CD14-positive monocyte (primary cell): ENCODE measurements at regions not wholly inside any gene's neighbourhood (a gene's known extent, or its start where the extent isn't known, plus 50 kb on each side); places are given as distances from the start of the nearest gene placed in this dataset.

Experiments used
- DNase-seq, 3 donors: peaks; one replicate each; pipeline ENCODE4 v3.0.0-alpha.2; 2011 to 2022
- H2AFZ ChIP-seq: 2 replicates; pipeline ENCODE4 v1.6.0; 2012; ENCODE audit warnings: mild to moderate bottlenecking, low read depth, low read length, inconsistent platforms; ENCODE audit not compliant: insufficient read depth, poor library complexity, severe bottlenecking
- H3K27ac ChIP-seq, 2 donors: 1 replicate in 1 of 2; 2 replicates in 1 of 2; pipeline ENCODE4 v1.5.1; 2012 to 2013; ENCODE audit warnings: low read length in 2 of 2, control low read depth in 1 of 2, inconsistent platforms in 1 of 2, low read depth in 1 of 2, mild to moderate bottlenecking in 1 of 2
- H3K27me3 ChIP-seq, 2 donors: one replicate each; pipeline versions ENCODE4 v1.6.0 to v1.6.1; 2011 to 2013; ENCODE audit warnings: low read length in 2 of 2; ENCODE audit not compliant: control insufficient read depth in 2 of 2, insufficient read depth in 2 of 2
- H3K36me3 ChIP-seq, 2 donors: replicated peaks in 1 of 2; 1 replicate in 1 of 2; 2 replicates in 1 of 2; pipeline versions ENCODE4 v1.5.1 to v1.6.1; 2012 to 2013; ENCODE audit warnings: low read length in 2 of 2, control low read depth in 1 of 2, inconsistent platforms in 1 of 2, mild to moderate bottlenecking in 1 of 2; ENCODE audit not compliant: insufficient read depth in 2 of 2, control insufficient read depth in 1 of 2
- H3K4me1 ChIP-seq, 2 donors: 1 replicate in 1 of 2; 2 replicates in 1 of 2; pipeline versions ENCODE4 v1.5.1 to v1.6.1; 2012 to 2013; ENCODE audit warnings: low read length in 2 of 2, control low read depth in 1 of 2, inconsistent platforms in 1 of 2, mild to moderate bottlenecking in 1 of 2, moderate library complexity in 1 of 2; ENCODE audit not compliant: insufficient read depth in 2 of 2, control insufficient read depth in 1 of 2
- H3K4me2 ChIP-seq: replicated peaks from 2 replicates; pipeline ENCODE3; 2012; ENCODE audit warnings: low read length, moderate library complexity, mild to moderate bottlenecking; ENCODE audit not compliant: poor library complexity, severe bottlenecking; ENCODE audit errors: extremely low read depth
- H3K4me3 ChIP-seq, 3 experiments: fragments of 200-600 bp in 1 of 3; sonication (generic) in 1 of 3; replicated peaks in 1 of 3; 1 replicate in 2 of 3; 2 replicates in 1 of 3; pipeline ENCODE4 v1.5.1; 2011 to 2013; ENCODE audit warnings: low read length in 3 of 3, mild to moderate bottlenecking in 3 of 3, control low read depth in 2 of 3, low read depth in 2 of 3, inconsistent platforms in 1 of 3, moderate library complexity in 1 of 3
- H3K79me2 ChIP-seq: 2 replicates; pipeline ENCODE4 v1.6.0; 2012; ENCODE audit warnings: mild to moderate bottlenecking, control low read depth, inconsistent platforms, low read length, moderate library complexity; ENCODE audit not compliant: insufficient read depth
- H3K9ac ChIP-seq: 2 replicates; pipeline ENCODE4 v1.6.0; 2017; ENCODE audit warnings: low read length, mild to moderate bottlenecking; ENCODE audit not compliant: insufficient read depth, poor library complexity, severe bottlenecking
- H3K9me3 ChIP-seq, 2 donors: replicated peaks in 1 of 2; 1 replicate in 1 of 2; 2 replicates in 1 of 2; pipeline versions ENCODE4 v1.5.1 to v1.6.1; 2012 to 2013; ENCODE audit warnings: low read length in 2 of 2, control low read depth in 1 of 2; ENCODE audit not compliant: control insufficient read depth in 1 of 2, insufficient read depth in 1 of 2
- H4K20me1 ChIP-seq: 2 replicates; pipeline ENCODE4 v1.6.0; 2012; ENCODE audit warnings: mild to moderate bottlenecking, low read length, control low read depth, moderate library complexity; ENCODE audit not compliant: insufficient read depth
- H3K27ac Mint-ChIP-seq, 7 donors: one replicate each; pipeline ENCODE4 v1.8.0; 2020; ENCODE audit warnings: mild to moderate bottlenecking in 7 of 7, mixed read lengths in 7 of 7, moderate library complexity in 6 of 7, inconsistent platforms in 2 of 7
- H3K27me3 Mint-ChIP-seq, 3 donors: one replicate each; pipeline ENCODE4 v1.8.0; 2021 to 2022; ENCODE audit warnings: low read depth in 3 of 3, mild to moderate bottlenecking in 3 of 3, mixed read lengths in 3 of 3, moderate library complexity in 3 of 3, inconsistent platforms in 1 of 3
- H3K36me3 Mint-ChIP-seq, 2 donors: one replicate each; pipeline ENCODE4 v1.8.0; 2020; ENCODE audit warnings: mixed read lengths in 2 of 2, inconsistent platforms in 1 of 2, mild to moderate bottlenecking in 1 of 2
- H3K4me1 Mint-ChIP-seq: one replicate; pipeline ENCODE4 v1.8.0; 2020; ENCODE audit warnings: mild to moderate bottlenecking, mixed read lengths
- H3K4me3 Mint-ChIP-seq, 2 donors: one replicate each; pipeline ENCODE4 v1.8.0; 2020; ENCODE audit warnings: mild to moderate bottlenecking in 2 of 2, mixed read lengths in 2 of 2, moderate library complexity in 1 of 2
- H3K9me3 Mint-ChIP-seq, 7 donors: one replicate each; pipeline ENCODE4 v1.8.0; 2020 to 2022; ENCODE audit warnings: mixed read lengths in 7 of 7, mild to moderate bottlenecking in 6 of 7, moderate library complexity in 6 of 7, inconsistent platforms in 2 of 7
- CTCF ChIP-seq: fragments of 200-600 bp; IDR thresholded peaks from one replicate; pipeline ENCODE4 v1.8.0; 2022; ENCODE audit warnings: antibody characterized with exemption, mild to moderate bottlenecking
- WGBS: methylation state at CpG from one replicate; pipeline ENCODE4 v1.1.5; 2013; ENCODE audit warnings: missing lambda C conversion rate; ENCODE audit not compliant: insufficient coverage; 5-methylcytosine and 5-hydroxymethylcytosine counted together
- intact Hi-C, 2 donors: fragments of 100-400 bp; cut with micrococcal nuclease; formaldehyde crosslinking; loops; one replicate each; pipeline versions ENCODE4 v1.15.0 to v1.15.1; 2023

- Mint-ChIP-seq H3K9me3 (peaks cover 0 to 6% (median 0%) of the 10 kb centered on the region in 7 donors), H3K36me3 (no peaks in the 10 kb centered on the region), H3K4me3 (no peak overlapping the region), H3K4me1 (peaks cover 68% of the 10 kb centered on the region), H3K27ac (peak overlapping the region; percentile 10 to 88 (median 72)), H3K27me3 (peaks cover 0 to 17% (median 6%) of the 10 kb centered on the region in 3 donors)
- H3K9ac ChIP-seq, result no peak overlapping the region
- no peaks in the 10 kb centered on the region for H4K20me1 ChIP-seq
- H3K4me1 ChIP-seq, result peaks cover 46 to 56% of the 10 kb centered on the region in 2 donors
- H3K27me3 ChIP-seq, result no peaks in the 10 kb centered on the region
- H3K79me2 ChIP-seq, result no peaks in the 10 kb centered on the region
- H3K4me3 ChIP-seq, result no peak overlapping the region
- no peaks in the 10 kb centered on the region for H3K9me3 ChIP-seq
- H3K36me3 ChIP-seq, result no peaks in the 10 kb centered on the region
- H2AFZ ChIP-seq, result no peak overlapping the region
- TF ChIP-seq CTCF, result no peak
- 47% methylated on average over 7 of the region's 9 CpGs for WGBS
- no peak overlapping the region for H3K4me2 ChIP-seq
- H3K27ac ChIP-seq, result peak overlapping the region in 1 of 2 donors; percentile 58
- intact Hi-C loops, result loop anchor here (5.0 to 10.0 kb wide), 3 partner anchors 46 to 501 kb away; no protein-coding TSS in a partner anchor
- DNase-seq, result peak; percentile 88 to 96 (median 94)
Measured at GRCh38 chr10:78255796-78256638, 222.4 kb downstream of the RPS24 start.

- Histone ChIP-seq H3K79me2 (no peaks in the 10 kb centered on the region), H3K4me3 (no peak overlapping the region), H3K27me3 (no peaks in the 10 kb centered on the region), H3K27ac (peak overlapping the region in 1 of 2 donors; percentile 30), H3K36me3 (no peaks in the 10 kb centered on the region), H2AFZ (no peak overlapping the region), H4K20me1 (no peaks in the 10 kb centered on the region), H3K9me3 (no peaks in the 10 kb centered on the region), H3K4me2 (no peak overlapping the region), H3K4me1 (peaks cover 39 to 45% of the 10 kb centered on the region in 2 donors), H3K9ac (no peak overlapping the region)
- Mint-ChIP-seq H3K27ac (peak overlapping the region in 4 of 7 donors; percentile 14 to 90 (median 73)), H3K9me3 (peaks cover 0 to 6% (median 0%) of the 10 kb centered on the region in 7 donors), H3K27me3 (peaks cover 2 to 9% (median 4%) of the 10 kb centered on the region in 3 donors), H3K4me1 (peaks cover 59% of the 10 kb centered on the region), H3K36me3 (no peaks in the 10 kb centered on the region), H3K4me3 (no peak overlapping the region)
- intact Hi-C loops, result loop anchor here (5.0 to 10.0 kb wide), 3 partner anchors 44 to 499 kb away; no protein-coding TSS in a partner anchor
- 96% methylated on average over 3 of the region's 4 CpGs for WGBS
- no peak for DNase-seq
- TF ChIP-seq CTCF, result no peak
Measured at GRCh38 chr10:78258323-78259030, 224.8 kb downstream of the RPS24 start.
